ENCODE measurements at regions not wholly inside any gene's neighbourhood (a gene's known extent, or its start where the extent isn't known, plus 50 kb on each side); places are given as distances from the start of the nearest gene placed in this dataset.

DNA sequence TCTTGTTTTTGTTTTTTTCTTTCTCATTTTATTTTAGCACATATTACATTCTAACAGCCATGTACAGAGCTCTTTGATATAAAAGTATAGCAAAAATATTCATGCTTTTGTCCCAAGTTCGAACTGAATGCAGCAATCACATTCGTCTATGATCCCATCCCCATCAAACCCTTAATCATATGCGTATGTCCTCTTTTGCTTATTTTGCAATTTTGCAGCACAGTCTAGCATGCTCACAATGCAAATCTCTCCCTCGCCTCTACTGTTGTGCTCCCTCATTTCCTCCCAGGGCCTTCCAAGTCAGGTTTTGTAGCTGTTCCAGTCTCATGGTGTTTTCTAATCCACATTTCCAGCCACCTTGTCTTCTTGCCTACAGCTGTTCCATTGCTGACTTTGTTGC lies 144.6 kb upstream of the VEPH1 start:
- intact Hi-C loops (cut with micrococcal nuclease) = no loop called here
- H3K4me3 Mint-ChIP-seq = no peak overlapping the region
- no peaks in the 10 kb centered on the region for H3K27me3 ChIP-seq (ENCODE audit: control insufficient read depth in 2 of 2, insufficient read depth in 2 of 2, low read length in 2 of 2)
- peaks cover 0 to 18% (median 6%) of the 10 kb centered on the region in 5 donors for H3K27me3 Mint-ChIP-seq
- H3K36me3 Mint-ChIP-seq = no peaks in the 10 kb centered on the region
- no peaks in the 10 kb centered on the region for H3K9me3 ChIP-seq (ENCODE audit: control insufficient read depth in 2 of 3, low read length in 3 of 3)
- H3K4me1 ChIP-seq (ENCODE audit: control insufficient read depth in 2 of 2, insufficient read depth in 2 of 2, low read length in 2 of 2) = no peaks in the 10 kb centered on the region
- no peak overlapping the region for H3K27ac ChIP-seq (ENCODE audit: low read depth, low read length)
- H3K27ac Mint-ChIP-seq = no peak overlapping the region
- no peak for ATAC-seq
- DNase-seq = no peak
- peaks cover 0 to 2% (median 0%) of the 10 kb centered on the region in 11 donors for H3K9me3 Mint-ChIP-seq
- CTCF ChIA-PET = no interaction called here
- H3K4me3 ChIP-seq (ENCODE audit: low read length) = no peak overlapping the region
- POLR2A ChIA-PET = no interaction called here
- peaks cover 0 to 1% (median 0%) of the 10 kb centered on the region in 7 donors for H3K4me1 Mint-ChIP-seq
- no peaks in the 10 kb centered on the region for H3K36me3 ChIP-seq (ENCODE audit: control insufficient read depth in 2 of 3, insufficient read depth in 3 of 3, low read length in 3 of 3)

DNA sequence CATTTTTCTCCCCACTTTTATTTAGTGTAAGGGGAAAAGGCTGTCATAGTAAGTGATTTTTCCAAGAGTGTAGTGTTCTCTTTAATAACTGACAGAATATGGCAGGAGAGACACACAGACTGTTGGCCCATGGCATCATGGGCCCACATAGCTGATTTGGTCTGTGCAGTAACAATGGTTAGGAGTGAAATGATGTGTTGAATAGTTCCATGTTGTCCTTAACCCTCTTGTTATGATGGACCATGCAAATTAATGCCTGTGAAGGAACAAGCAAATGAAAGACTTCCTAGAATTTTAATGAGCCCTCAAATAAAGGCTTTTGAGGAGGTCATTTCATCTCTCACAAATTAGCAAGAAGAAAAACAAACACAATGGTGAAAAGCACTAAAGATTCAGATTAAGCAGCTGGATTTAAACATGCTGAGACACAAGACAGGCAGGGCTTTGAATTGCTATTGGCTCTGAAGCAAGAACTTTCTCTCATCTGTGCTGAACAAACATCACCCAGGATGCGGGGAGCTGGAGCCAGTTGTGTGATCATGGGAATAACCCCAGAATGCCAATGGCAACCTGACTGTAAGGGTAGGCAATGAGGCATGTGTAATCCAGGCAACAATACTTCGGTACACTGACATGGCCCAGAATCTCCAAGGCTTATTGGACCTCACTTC lies 136.7 kb upstream of the VEPH1 start:
- Histone ChIP-seq H3K4me3 (ENCODE audit: low read length) (no peak overlapping the region), H3K27ac (ENCODE audit: low read depth, low read length) (no peak overlapping the region), H3K36me3 (ENCODE audit: control insufficient read depth in 2 of 3, insufficient read depth in 3 of 3, low read length in 3 of 3) (no peaks in the 10 kb centered on the region), H3K4me1 (ENCODE audit: control insufficient read depth in 2 of 2, insufficient read depth in 2 of 2, low read length in 2 of 2) (no peaks in the 10 kb centered on the region), H3K27me3 (ENCODE audit: control insufficient read depth in 2 of 2, insufficient read depth in 2 of 2, low read length in 2 of 2) (no peaks in the 10 kb centered on the region), H3K9me3 (ENCODE audit: control insufficient read depth in 2 of 3, low read length in 3 of 3) (no peaks in the 10 kb centered on the region)
- ChIA-PET POLR2A (no interaction called here), CTCF (interaction anchor here (0.6 kb wide), 1 partner anchor 668 kb away, joined by 3 read pairs; no protein-coding TSS in a partner anchor)
- ATAC-seq = no peak
- peaks cover 1 to 17% (median 7%) of the 10 kb centered on the region in 11 donors for H3K9me3 Mint-ChIP-seq
- H3K27me3 Mint-ChIP-seq = peaks cover 0 to 26% (median 18%) of the 10 kb centered on the region in 5 donors
- H3K4me3 Mint-ChIP-seq = no peak overlapping the region
- no peaks in the 10 kb centered on the region for H3K4me1 Mint-ChIP-seq
- no peak for DNase-seq
- intact Hi-C loops (cut with micrococcal nuclease) = no loop called here
- H3K27ac Mint-ChIP-seq = no peak overlapping the region
- H3K36me3 Mint-ChIP-seq = peaks cover 0 to 7% (median 0%) of the 10 kb centered on the region in 5 donors

DNA sequence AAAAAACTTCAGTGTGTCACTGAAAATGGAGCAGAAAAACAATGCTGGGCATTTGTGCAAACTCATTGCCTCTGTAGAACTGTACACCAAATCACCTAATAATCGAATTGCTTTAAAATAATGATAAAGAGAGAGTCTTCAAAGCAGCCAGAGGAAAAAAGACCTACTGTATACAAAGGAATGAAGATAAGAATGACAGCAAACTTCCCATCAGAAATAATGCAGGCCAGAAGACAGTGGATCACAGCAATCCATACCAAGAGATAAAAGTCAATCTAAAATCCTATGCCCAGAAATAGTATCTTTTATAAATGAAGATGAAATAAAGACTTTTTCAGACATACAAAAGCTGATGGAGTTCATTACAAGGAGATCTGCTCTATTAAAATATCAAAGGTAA lies 134.7 kb upstream of the VEPH1 start:
- H3K4me3 ChIP-seq (ENCODE audit: low read length) = no peak overlapping the region
- no peak overlapping the region for H3K27ac ChIP-seq (ENCODE audit: low read depth, low read length)
- H3K9me3 Mint-ChIP-seq = peaks cover 1 to 17% (median 7%) of the 10 kb centered on the region in 11 donors
- peaks cover 0 to 7% (median 0%) of the 10 kb centered on the region in 5 donors for H3K36me3 Mint-ChIP-seq
- H3K27me3 ChIP-seq (ENCODE audit: control insufficient read depth in 2 of 2, insufficient read depth in 2 of 2, low read length in 2 of 2) = no peaks in the 10 kb centered on the region
- no peaks in the 10 kb centered on the region for H3K4me1 ChIP-seq (ENCODE audit: control insufficient read depth in 2 of 2, insufficient read depth in 2 of 2, low read length in 2 of 2)
- no peak overlapping the region for H3K27ac Mint-ChIP-seq
- no peaks in the 10 kb centered on the region for H3K9me3 ChIP-seq (ENCODE audit: control insufficient read depth in 2 of 3, low read length in 3 of 3)
- no peak overlapping the region for H3K4me3 Mint-ChIP-seq
- no peak for DNase-seq
- no peaks in the 10 kb centered on the region for H3K4me1 Mint-ChIP-seq
- no peak for ATAC-seq
- ChIA-PET POLR2A (no interaction called here), CTCF (no interaction called here)
- peaks cover 0 to 26% (median 18%) of the 10 kb centered on the region in 5 donors for H3K27me3 Mint-ChIP-seq
- intact Hi-C loops (cut with micrococcal nuclease) = no loop called here
- no peaks in the 10 kb centered on the region for H3K36me3 ChIP-seq (ENCODE audit: control insufficient read depth in 2 of 3, insufficient read depth in 3 of 3, low read length in 3 of 3)

DNA sequence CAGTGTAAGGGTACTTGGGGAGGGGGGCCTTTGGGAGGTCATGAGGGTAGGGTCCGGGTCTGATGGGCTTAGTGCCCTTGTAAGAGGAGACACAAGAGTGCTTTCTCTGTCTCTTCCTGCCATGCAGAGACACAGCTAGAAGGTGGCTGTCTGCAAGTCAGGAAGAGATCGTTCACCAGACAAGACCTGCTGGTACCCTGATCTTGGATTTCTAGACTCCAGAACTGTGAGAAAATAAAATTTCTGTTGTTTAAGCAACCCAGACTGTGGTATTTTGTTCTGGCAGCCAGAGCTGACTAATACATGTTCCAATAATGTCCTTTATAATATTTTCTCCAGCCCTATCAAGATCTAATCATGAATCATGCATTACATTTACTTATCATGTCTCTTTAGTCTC lies 130.0 kb upstream of the VEPH1 start:
- Mint-ChIP-seq H3K27ac (no peak overlapping the region), H3K36me3 (peaks cover 0 to 7% (median 0%) of the 10 kb centered on the region in 5 donors), H3K9me3 (peaks cover 1 to 14% (median 5%) of the 10 kb centered on the region in 11 donors), H3K4me3 (no peak overlapping the region), H3K27me3 (peaks cover 0 to 63% (median 39%) of the 10 kb centered on the region in 5 donors), H3K4me1 (no peaks in the 10 kb centered on the region)
- intact Hi-C loops (cut with micrococcal nuclease) = no loop called here
- Histone ChIP-seq H3K4me1 (ENCODE audit: control insufficient read depth in 2 of 2, insufficient read depth in 2 of 2, low read length in 2 of 2) (no peaks in the 10 kb centered on the region), H3K4me3 (ENCODE audit: low read length) (no peak overlapping the region), H3K36me3 (ENCODE audit: control insufficient read depth in 2 of 3, insufficient read depth in 3 of 3, low read length in 3 of 3) (no peaks in the 10 kb centered on the region), H3K9me3 (ENCODE audit: control insufficient read depth in 2 of 3, low read length in 3 of 3) (no peaks in the 10 kb centered on the region), H3K27ac (ENCODE audit: low read depth, low read length) (no peak overlapping the region), H3K27me3 (ENCODE audit: control insufficient read depth in 2 of 2, insufficient read depth in 2 of 2, low read length in 2 of 2) (no peaks in the 10 kb centered on the region)
- ATAC-seq (no peak), DNase-seq (no peak)
- ChIA-PET CTCF (no interaction called here), POLR2A (no interaction called here)

DNA sequence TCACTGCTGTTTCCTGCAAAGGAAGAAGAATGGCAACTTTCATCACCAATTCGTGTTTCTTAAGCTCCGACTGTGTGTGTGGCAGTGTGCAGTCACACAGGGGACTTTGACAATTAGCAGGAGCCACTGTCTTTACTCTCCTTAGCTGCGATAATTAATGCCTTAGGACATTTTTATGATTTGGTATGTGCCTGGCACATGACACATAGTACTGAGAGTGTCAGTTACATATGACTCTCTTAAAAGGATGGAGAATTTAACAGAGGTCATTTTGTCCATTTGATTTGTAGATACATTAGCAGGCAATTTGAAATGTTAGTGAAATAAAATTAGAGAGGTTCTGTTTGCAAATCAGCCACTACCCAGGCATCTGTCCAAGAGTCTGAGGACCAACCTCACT lies 128.9 kb upstream of the VEPH1 start:
- Histone ChIP-seq H3K4me3 (ENCODE audit: low read length) (no peak overlapping the region), H3K36me3 (ENCODE audit: control insufficient read depth in 2 of 3, insufficient read depth in 3 of 3, low read length in 3 of 3) (no peaks in the 10 kb centered on the region), H3K27me3 (ENCODE audit: control insufficient read depth in 2 of 2, insufficient read depth in 2 of 2, low read length in 2 of 2) (no peaks in the 10 kb centered on the region), H3K27ac (ENCODE audit: low read depth, low read length) (no peak overlapping the region), H3K9me3 (ENCODE audit: control insufficient read depth in 2 of 3, low read length in 3 of 3) (no peaks in the 10 kb centered on the region), H3K4me1 (ENCODE audit: control insufficient read depth in 2 of 2, insufficient read depth in 2 of 2, low read length in 2 of 2) (no peaks in the 10 kb centered on the region)
- Mint-ChIP-seq H3K9me3 (peaks cover 0 to 3% (median under 1%) of the 10 kb centered on the region in 11 donors), H3K4me3 (no peak overlapping the region), H3K27ac (no peak overlapping the region), H3K4me1 (no peaks in the 10 kb centered on the region), H3K36me3 (no peaks in the 10 kb centered on the region), H3K27me3 (peaks cover 0 to 66% (median 34%) of the 10 kb centered on the region in 5 donors)
- intact Hi-C loops (cut with micrococcal nuclease) = no loop called here
- ATAC-seq (no peak), DNase-seq (no peak)
- ChIA-PET CTCF (no interaction called here), POLR2A (no interaction called here)

DNA sequence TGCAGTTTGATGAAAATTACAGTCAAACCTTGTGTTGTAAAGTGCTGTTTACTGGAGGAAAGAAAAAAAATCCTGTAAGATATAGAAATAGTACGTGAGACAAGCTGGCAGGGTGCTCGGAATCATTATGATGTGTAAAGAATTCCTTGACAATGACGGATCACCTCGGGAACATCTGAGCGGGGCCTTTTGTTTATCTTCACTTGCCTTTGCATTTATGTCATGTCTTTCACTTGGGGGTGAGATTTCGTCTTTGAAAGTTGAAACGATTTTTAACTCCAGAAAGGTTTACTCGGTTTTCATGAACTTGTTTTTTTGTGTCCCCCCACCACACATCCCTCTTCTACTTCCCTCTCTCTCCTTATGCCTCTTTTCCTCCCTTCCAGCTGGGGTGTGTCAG lies 128.3 kb upstream of the VEPH1 start:
- H3K4me3 Mint-ChIP-seq = no peak overlapping the region
- Histone ChIP-seq H3K4me3 (ENCODE audit: low read length) (no peak overlapping the region), H3K36me3 (ENCODE audit: control insufficient read depth in 2 of 3, insufficient read depth in 3 of 3, low read length in 3 of 3) (no peaks in the 10 kb centered on the region), H3K27me3 (ENCODE audit: control insufficient read depth in 2 of 2, insufficient read depth in 2 of 2, low read length in 2 of 2) (no peaks in the 10 kb centered on the region), H3K4me1 (ENCODE audit: control insufficient read depth in 2 of 2, insufficient read depth in 2 of 2, low read length in 2 of 2) (no peaks in the 10 kb centered on the region), H3K27ac (ENCODE audit: low read depth, low read length) (no peak overlapping the region), H3K9me3 (ENCODE audit: control insufficient read depth in 2 of 3, low read length in 3 of 3) (no peaks in the 10 kb centered on the region)
- no peaks in the 10 kb centered on the region for H3K36me3 Mint-ChIP-seq
- no peak overlapping the region for H3K27ac Mint-ChIP-seq
- ATAC-seq = no peak
- intact Hi-C loops (cut with micrococcal nuclease) = no loop called here
- ChIA-PET POLR2A (no interaction called here), CTCF (no interaction called here)
- H3K4me1 Mint-ChIP-seq = no peaks in the 10 kb centered on the region
- H3K9me3 Mint-ChIP-seq = peaks cover 0 to 1% (median 0%) of the 10 kb centered on the region in 11 donors
- H3K27me3 Mint-ChIP-seq = peaks cover 0 to 66% (median 33%) of the 10 kb centered on the region in 5 donors
- no peak for DNase-seq

DNA sequence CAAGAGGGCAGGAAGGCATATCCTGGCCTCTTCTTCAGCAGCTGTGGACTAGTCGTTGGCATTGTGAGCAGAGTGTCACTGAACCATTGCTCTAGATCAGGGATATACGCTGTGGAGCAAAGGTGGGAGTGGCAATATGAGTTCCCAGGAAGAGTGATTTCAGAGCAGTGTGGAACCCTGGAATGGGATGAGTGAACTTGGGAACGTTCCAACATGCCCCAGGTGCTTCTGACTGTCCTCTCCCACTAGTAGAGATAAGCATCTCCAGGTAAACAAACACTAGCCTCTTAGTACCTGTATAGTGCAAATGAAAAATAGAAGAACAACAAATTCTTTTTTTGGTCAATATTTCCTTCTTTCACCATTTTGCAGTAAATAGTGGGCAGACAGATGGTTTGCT lies 123.6 kb upstream of the VEPH1 start:
- ChIA-PET CTCF (no interaction called here), POLR2A (no interaction called here)
- peaks cover 0 to 2% (median 0%) of the 10 kb centered on the region in 11 donors for H3K9me3 Mint-ChIP-seq
- Histone ChIP-seq H3K4me1 (ENCODE audit: control insufficient read depth in 2 of 2, insufficient read depth in 2 of 2, low read length in 2 of 2) (no peaks in the 10 kb centered on the region), H3K27ac (ENCODE audit: low read depth, low read length) (no peak overlapping the region), H3K27me3 (ENCODE audit: control insufficient read depth in 2 of 2, insufficient read depth in 2 of 2, low read length in 2 of 2) (no peaks in the 10 kb centered on the region), H3K36me3 (ENCODE audit: control insufficient read depth in 2 of 3, insufficient read depth in 3 of 3, low read length in 3 of 3) (no peaks in the 10 kb centered on the region), H3K4me3 (ENCODE audit: low read length) (no peak overlapping the region), H3K9me3 (ENCODE audit: control insufficient read depth in 2 of 3, low read length in 3 of 3) (no peaks in the 10 kb centered on the region)
- no peak overlapping the region for H3K27ac Mint-ChIP-seq
- ATAC-seq (no peak), DNase-seq (no peak)
- intact Hi-C loops (cut with micrococcal nuclease) = no loop called here
- no peaks in the 10 kb centered on the region for H3K4me1 Mint-ChIP-seq
- no peaks in the 10 kb centered on the region for H3K36me3 Mint-ChIP-seq
- H3K27me3 Mint-ChIP-seq = peaks cover 2 to 76% (median 20%) of the 10 kb centered on the region in 5 donors
- H3K4me3 Mint-ChIP-seq = no peak overlapping the region

Data from naive thymus-derived CD4-positive, alpha-beta T cell (primary cell).